Esophagus muscularis mucosa (tissue), 4 donors: ENCODE measurements at regions not wholly inside any gene's neighbourhood (a gene's known extent, or its start where the extent isn't known, plus 50 kb on each side); places are given as distances from the start of the nearest gene placed in this dataset.
"Not testable (repeated sequence)": the region's sequence is repeated elsewhere in the genome, so short reads cannot be mapped to it uniquely, and the experiment has no call there.

ENCODE experiments used
- DNase-seq: peaks from one replicate; pipeline ENCODE4 v3.0.0-alpha.2; 2017; ENCODE audit errors: extremely low spot score
- H3K27ac ChIP-seq, 4 donors: fragments of 200-600 bp; sonication (generic); replicated peaks in 1 of 4; 1 replicate in 3 of 4; 2 replicates in 1 of 4; pipeline ENCODE4 v1.5.1; 2016 to 2019; ENCODE audit warnings: mild to moderate bottlenecking in 1 of 4
- H3K27me3 ChIP-seq, 4 donors: fragments of 200-600 bp; sonication (generic); one replicate each; pipeline versions ENCODE4 v1.5.1 to v1.6.0; 2016 to 2019
- H3K36me3 ChIP-seq, 4 donors: fragments of 200-600 bp; sonication (generic); one replicate each; pipeline ENCODE4 v1.5.1; 2016 to 2019
- H3K4me1 ChIP-seq, 4 donors: fragments of 200-600 bp; sonication (generic); one replicate each; pipeline ENCODE4 v1.5.1; 2016 to 2019
- H3K4me3 ChIP-seq, 4 donors: fragments of 200-600 bp; sonication (generic); 1 replicate in 2 of 4; 2 replicates in 2 of 4; pipeline ENCODE4 v1.5.1; 2016 to 2019; ENCODE audit warnings: mild to moderate bottlenecking in 4 of 4, moderate library complexity in 1 of 4
- H3K9me3 ChIP-seq, 4 donors: fragments of 200-600 bp; sonication (generic); 1 replicate in 3 of 4; 2 replicates in 1 of 4; pipeline ENCODE4 v1.5.1; 2016 to 2019
- EP300 ChIP-seq: sonication (generic); formaldehyde crosslinking; IDR thresholded peaks from one replicate; pipeline ENCODE4 v1.6.1; 2017; ENCODE audit warnings: antibody characterized with exemption
- POLR2A ChIP-seq: fragments of 450-650 bp; IDR thresholded peaks from one replicate; pipeline ENCODE4 v1.6.1; 2017; ENCODE audit warnings: antibody characterized with exemption, moderate library complexity, mild to moderate bottlenecking, low read depth
- POLR2AphosphoS5 ChIP-seq, 2 donors: sonication (generic); formaldehyde crosslinking; IDR thresholded peaks; one replicate each; pipeline ENCODE4 v1.6.1; 2017; ENCODE audit warnings: antibody characterized with exemption in 2 of 2
- WGBS: methylation state at CpG from one replicate; pipeline ENCODE4 v1.1.5; 2018; 5-methylcytosine and 5-hydroxymethylcytosine counted together
- intact Hi-C: fragments of 100-400 bp; cut with DNase I; formaldehyde crosslinking; loops from one replicate; pipeline ENCODE4 v1.15.1; 2023
- TF ChIP-seq, protein P1 (sequence below), 3 experiments: fragments of 200-600 bp in 2 of 3; fragments of 450-650 bp in 1 of 3; sonication (generic) in 2 of 3; IDR thresholded peaks; one replicate each; pipeline ENCODE4 v1.5.1; 2017 to 2019; ENCODE audit warnings: antibody characterized with exemption in 3 of 3, mild to moderate bottlenecking in 2 of 3, moderate library complexity in 1 of 3

DNA sequence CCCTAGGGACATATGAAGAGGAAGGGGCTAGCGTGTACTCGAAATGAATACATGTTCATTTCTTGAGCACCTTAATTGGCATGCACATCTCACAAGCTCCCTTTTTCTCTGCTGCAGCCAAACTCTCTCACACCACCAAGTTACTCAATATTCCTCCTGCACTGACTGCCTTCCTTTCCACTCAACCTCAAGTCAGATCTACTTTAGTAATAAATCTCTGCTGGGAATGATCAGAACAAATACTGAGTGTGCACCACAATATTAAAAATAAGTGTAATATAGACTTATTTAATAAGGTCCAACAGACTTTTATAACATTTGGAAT is 995.8 kb upstream of the WWC1 start:
- H3K27me3 ChIP-seq = no peaks in the 10 kb centered on the region
- intact Hi-C loops = no loop called here
- H3K4me1 ChIP-seq = peaks cover 0 to 16% (median 8%) of the 10 kb centered on the region in 4 donors
- H3K4me3 ChIP-seq = no peak overlapping the region
- WGBS = 81% methylated on average over 2 of the region's 2 CpGs
- TF ChIP-seq POLR2A = no peak
- TF ChIP-seq EP300 = no peak
- DNase-seq = peak; percentile 57
- no peaks in the 10 kb centered on the region for H3K36me3 ChIP-seq
- H3K27ac ChIP-seq = no peak overlapping the region
- no peaks in the 10 kb centered on the region for H3K9me3 ChIP-seq

DNA sequence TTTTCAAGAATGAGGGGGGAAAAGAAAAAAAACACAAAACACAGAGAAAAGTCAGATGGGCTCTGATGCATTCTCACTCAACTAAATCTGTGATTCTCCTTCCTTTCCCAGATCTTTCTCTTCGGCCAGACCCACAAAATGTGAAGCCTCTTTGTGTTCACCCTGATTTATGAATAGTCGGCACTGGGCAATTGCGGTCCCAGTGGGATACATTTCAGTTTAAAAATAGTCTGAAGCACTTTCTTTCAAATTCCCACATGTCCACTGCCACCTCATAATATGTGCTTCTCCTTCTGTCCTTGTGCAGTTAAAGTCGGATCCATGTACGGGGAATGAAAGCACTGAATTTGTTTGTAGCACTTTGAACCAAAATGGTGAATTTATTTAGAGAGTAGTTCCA is 995.4 kb upstream of the WWC1 start:
- no peak for DNase-seq
- WGBS = 81% methylated on average over 5 of the region's 5 CpGs
- H3K36me3 ChIP-seq = no peaks in the 10 kb centered on the region
- no peak for TF ChIP-seq EP300
- TF ChIP-seq POLR2A = no peak
- TF ChIP-seq POLR2AphosphoS5 (IDR thresholded peaks at IDR 0.05) = no peak
- TF ChIP-seq, protein P1, sequence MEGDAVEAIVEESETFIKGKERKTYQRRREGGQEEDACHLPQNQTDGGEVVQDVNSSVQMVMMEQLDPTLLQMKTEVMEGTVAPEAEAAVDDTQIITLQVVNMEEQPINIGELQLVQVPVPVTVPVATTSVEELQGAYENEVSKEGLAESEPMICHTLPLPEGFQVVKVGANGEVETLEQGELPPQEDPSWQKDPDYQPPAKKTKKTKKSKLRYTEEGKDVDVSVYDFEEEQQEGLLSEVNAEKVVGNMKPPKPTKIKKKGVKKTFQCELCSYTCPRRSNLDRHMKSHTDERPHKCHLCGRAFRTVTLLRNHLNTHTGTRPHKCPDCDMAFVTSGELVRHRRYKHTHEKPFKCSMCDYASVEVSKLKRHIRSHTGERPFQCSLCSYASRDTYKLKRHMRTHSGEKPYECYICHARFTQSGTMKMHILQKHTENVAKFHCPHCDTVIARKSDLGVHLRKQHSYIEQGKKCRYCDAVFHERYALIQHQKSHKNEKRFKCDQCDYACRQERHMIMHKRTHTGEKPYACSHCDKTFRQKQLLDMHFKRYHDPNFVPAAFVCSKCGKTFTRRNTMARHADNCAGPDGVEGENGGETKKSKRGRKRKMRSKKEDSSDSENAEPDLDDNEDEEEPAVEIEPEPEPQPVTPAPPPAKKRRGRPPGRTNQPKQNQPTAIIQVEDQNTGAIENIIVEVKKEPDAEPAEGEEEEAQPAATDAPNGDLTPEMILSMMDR (IDR thresholded peaks at IDR 0.05) = no peak
- no peaks in the 10 kb centered on the region for H3K27me3 ChIP-seq
- H3K4me3 ChIP-seq = no peak overlapping the region
- H3K27ac ChIP-seq = no peak overlapping the region
- intact Hi-C loops = no loop called here
- H3K4me1 ChIP-seq = peaks cover 0 to 16% (median 8%) of the 10 kb centered on the region in 4 donors
- no peaks in the 10 kb centered on the region for H3K9me3 ChIP-seq

DNA sequence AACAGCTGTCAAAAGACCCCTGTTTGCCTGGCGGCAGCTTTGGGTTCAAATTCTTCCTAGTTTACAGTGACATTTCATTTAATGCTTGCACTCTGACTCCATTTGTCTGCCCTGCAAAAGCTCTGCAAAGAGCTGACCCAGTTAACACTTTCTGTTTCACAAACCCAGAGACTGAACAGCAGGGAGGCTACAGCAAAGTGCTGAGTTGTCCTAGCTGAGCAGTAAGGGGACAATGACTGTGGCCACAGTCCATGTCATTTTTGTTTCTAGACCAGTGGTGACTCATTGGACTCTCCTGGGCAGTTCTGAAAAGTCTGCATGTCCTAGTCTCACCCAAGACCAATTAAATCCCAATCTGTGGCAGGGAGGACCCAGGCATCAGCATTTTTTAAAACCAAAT is 994.8 kb upstream of the WWC1 start:
- H3K27ac ChIP-seq = no peak overlapping the region
- no peaks in the 10 kb centered on the region for H3K36me3 ChIP-seq
- intact Hi-C loops = no loop called here
- no peaks in the 10 kb centered on the region for H3K27me3 ChIP-seq
- no peak overlapping the region for H3K4me3 ChIP-seq
- H3K9me3 ChIP-seq = no peaks in the 10 kb centered on the region
- DNase-seq = no peak
- H3K4me1 ChIP-seq = peaks cover 0 to 16% (median 8%) of the 10 kb centered on the region in 4 donors
- TF ChIP-seq, protein P1 (IDR thresholded peaks at IDR 0.05) = no peak
- TF ChIP-seq EP300 = no peak
- TF ChIP-seq POLR2A = no peak
- no peak for TF ChIP-seq POLR2AphosphoS5 (IDR thresholded peaks at IDR 0.05)
- 29% methylated on average over 1 of the region's 1 CpG for WGBS

DNA sequence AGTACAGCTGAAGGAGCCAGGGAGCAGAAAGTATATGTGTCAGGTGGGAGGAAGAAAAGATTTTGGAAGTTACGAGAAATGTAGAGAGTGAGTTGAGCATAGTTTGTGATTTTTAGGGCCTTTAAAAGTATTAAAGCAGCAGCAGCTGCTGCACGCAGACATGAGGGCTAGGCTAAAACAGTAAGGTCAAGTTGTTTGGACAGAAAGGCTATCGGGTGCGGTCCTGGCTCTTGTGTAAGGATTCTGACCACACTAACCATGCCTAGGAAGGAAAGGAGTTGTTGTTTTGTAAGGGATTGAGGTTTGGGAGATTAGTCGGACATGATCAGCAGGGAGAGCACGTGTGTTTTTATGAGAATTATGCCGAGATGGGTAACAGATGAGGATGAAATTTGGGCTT is 991.6 kb upstream of the WWC1 start:
- peaks cover 0 to 10% (median 4%) of the 10 kb centered on the region in 4 donors for H3K4me1 ChIP-seq
- H3K9me3 ChIP-seq, H3K27me3 ChIP-seq, H3K36me3 ChIP-seq, H3K27ac ChIP-seq, H3K4me3 ChIP-seq, intact Hi-C loops, DNase-seq: not testable (repeated sequence)
- 92% methylated on average over 7 of the region's 7 CpGs for WGBS

DNA sequence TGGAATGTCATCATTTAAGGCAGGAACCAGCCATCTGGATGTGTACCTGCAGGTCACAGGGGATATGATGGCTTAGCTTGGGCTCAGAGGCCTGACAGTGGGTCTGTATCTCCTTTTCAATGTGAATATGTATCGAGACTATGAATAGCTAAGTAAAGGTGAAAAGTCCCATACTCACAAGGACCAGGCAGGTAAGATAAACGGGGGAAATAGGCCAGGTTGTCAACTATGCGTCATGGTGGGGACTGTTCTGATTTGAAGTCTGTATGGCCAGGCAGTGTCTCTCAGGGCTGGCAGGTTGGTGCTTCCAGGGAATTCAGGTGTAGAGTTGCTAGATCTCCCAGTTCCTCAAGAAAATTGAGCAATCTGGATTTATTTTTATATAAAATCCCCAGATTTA is 987.9 kb upstream of the WWC1 start:
- H3K9me3 ChIP-seq = no peaks in the 10 kb centered on the region
- H3K4me3 ChIP-seq = no peak overlapping the region
- no peaks in the 10 kb centered on the region for H3K27me3 ChIP-seq
- TF ChIP-seq POLR2AphosphoS5 (IDR thresholded peaks at IDR 0.05) (no peak), POLR2A (no peak), EP300 (no peak)
- TF ChIP-seq, protein P1 (IDR thresholded peaks at IDR 0.05) = no peak
- DNase-seq = no peak
- WGBS = 81% methylated on average over 3 of the region's 3 CpGs
- H3K27ac ChIP-seq = no peak overlapping the region
- intact Hi-C loops = no loop called here
- no peaks in the 10 kb centered on the region for H3K4me1 ChIP-seq
- no peaks in the 10 kb centered on the region for H3K36me3 ChIP-seq

DNA sequence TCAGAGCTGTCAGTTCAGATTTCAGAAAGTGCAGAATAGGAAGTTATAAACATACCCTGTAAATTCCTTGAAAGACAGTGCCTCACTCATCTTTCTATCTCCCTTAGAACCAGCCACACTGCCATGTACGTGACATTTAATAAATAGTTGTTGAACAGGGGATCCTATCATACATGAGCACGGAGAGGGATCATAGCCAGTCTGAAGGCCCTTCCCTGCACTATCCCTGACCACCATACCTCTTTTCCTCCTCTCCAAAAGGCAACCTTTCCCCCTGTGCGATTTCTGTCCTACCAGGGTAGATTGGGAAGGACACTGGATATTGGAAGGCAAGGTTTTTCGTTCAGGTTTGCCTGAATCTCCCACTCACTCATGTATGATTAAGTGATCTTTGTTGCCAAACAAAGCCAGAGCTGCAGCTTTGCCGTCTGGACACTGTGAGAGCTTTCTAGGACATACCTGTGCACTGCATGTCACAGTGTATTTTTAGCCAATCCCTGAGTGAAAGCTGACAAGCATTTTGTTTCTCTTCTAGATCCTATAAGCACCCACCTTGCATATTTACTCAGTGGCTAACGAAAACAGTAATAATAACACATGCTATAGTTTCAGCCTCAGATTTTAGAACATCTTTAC is 986.5 kb upstream of the WWC1 start:
- intact Hi-C loops = no loop called here

More for the DNA sequence above, 986.5 kb upstream of the WWC1 start:
- TF ChIP-seq, protein P1 (IDR thresholded peaks at IDR 0.05) = no peak
- TF ChIP-seq EP300 (no peak), POLR2AphosphoS5 (IDR thresholded peaks at IDR 0.05) (no peak), POLR2A (no peak)
- no peaks in the 10 kb centered on the region for H3K27me3 ChIP-seq
- no peaks in the 10 kb centered on the region for H3K36me3 ChIP-seq
- no peak for DNase-seq
- H3K4me3 ChIP-seq = no peak overlapping the region
- WGBS = 62% methylated on average over 6 of the region's 6 CpGs
- H3K4me1 ChIP-seq = no peaks in the 10 kb centered on the region
- H3K9me3 ChIP-seq = no peaks in the 10 kb centered on the region
- no peak overlapping the region for H3K27ac ChIP-seq
